HT1080 (cell line): ENCODE measurements at regions not wholly inside any gene's neighbourhood (a gene's known extent, or its start where the extent isn't known, plus 50 kb on each side); places are given as distances from the start of the nearest gene placed in this dataset.
"Not testable (repeated sequence)": the region's sequence is repeated elsewhere in the genome, so short reads cannot be mapped to it uniquely, and the experiment has no call there.

Source experiments
- DNase-seq: peaks from one replicate; pipeline ENCODE4 v3.0.0-alpha.2; 2015; ENCODE audit warnings: low read depth

DNA sequence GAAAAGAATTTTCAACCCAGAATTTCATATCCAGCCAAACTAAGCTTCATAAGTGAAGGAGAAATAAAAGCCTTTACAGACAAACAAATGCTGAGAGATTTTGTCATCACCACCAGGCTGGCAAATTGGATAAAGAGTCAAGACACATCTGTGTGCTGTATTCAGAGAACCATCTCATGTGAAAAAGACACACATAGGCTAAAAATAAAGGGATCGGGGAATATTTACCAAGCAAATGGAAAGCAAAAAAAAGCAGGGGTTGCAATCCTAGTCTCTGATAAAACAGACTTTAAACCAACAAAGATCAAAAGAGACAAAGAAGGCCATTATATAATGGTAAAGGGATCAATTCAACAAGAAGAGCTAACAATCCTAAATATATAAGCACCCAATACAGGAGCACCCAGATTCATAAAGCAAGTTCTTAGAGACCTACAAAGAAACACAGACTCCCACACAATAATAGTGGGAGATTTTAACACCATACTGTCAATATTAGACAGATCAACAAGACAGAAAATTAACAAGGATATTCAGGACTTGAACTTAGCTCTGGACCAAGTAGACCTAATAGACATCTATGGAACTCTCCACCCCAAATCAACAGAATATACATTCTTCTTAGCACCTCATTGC is 55.9 kb upstream of the ACSM6 start:
- DNase-seq, result not testable (repeated sequence)

DNA sequence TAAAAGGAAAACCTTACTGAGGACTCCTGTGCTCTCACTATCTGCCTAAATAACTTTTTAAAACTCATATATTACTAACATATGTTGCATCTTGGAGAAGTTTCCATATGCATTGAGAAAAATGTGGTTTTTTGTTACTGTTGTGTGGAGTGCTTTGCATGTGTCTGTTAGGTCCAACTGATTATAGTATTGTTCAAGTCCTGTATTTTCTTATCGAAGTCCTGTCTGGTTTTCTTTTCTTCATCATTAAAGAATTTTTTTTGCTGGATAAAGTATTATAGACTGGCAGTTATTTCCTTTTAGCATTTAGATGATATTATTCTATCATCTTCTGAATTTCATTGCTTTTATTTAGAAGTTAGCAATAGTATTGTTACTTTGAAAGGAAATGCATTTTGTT is 59.5 kb upstream of the ACSM6 start:
- no peak for DNase-seq

DNA sequence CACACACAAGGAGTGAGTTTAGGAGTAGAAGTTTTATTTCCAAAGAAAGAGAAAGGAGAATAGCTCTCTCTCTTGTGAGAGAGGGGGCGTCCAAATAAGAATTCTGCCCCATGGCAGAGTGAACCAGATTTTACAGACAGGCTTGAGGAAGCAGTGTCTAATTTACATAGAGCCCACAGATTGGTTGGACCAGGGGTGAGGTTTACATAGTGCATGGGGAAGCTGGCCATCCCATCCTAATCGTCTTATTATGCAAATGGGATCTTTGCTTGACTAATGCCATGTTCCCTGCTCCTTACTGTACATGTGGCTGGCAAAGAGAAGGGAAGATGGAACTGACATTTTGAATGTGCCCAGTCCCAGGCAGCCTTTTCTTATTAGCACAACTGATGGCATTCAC is 60.0 kb upstream of the ACSM6 start:
- DNase-seq, result no peak

DNA sequence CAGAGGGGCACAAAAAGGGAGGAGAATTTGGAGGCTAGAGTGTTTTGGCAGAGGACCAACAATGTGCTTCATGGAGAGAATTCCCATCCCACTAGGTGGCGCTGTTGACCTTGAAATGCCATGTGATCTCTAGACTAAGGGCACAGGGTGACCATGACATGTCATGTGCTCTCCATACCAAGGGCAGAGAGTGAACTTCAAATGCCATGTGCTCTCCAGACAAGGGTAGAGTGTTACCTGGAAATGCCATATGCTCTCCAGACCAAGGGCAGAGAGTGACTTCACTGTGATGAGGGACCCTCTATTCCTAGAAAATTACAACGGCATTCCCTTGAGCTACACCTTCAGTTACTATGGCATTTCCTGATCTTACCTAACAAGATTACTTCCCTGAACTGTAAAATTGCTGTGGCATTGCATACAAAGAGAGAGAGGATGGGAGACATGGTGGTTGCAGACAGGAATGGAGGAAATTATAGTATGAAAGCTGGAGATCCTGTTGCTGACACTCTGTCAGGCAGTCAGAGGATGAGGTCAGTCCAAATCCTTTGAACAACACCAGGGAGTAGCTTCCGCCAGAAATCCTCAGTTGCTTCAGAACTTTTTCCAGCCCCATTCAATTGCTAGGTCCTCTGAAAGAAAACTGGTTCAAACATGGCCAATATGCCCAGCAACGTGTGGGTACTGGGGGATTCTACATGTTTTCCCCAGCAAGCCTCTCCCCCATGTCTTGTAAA is 60.9 kb upstream of the ACSM6 start:
- DNase-seq, result peak; percentile 68

DNA sequence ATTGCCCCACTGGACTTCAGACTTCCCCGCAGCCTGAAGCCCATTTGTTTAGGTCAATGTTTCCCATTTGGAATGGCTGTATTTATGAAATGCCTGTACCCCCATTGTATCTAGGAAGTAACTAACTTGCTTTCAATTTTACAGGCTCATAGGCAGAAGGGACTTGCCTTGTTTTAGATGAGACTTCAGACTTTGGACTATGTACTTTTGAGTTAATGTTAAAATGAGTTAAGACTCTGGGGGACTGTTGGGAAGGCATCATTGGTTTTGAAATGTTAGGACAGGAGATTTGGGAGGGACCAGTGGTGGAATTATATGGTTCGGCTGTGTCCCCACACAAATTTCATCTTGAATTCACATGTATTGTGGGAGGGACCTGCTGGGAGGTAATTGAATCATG is 61.1 kb upstream of the CYP2C8 start:
- DNase-seq, result not testable (repeated sequence)

DNA sequence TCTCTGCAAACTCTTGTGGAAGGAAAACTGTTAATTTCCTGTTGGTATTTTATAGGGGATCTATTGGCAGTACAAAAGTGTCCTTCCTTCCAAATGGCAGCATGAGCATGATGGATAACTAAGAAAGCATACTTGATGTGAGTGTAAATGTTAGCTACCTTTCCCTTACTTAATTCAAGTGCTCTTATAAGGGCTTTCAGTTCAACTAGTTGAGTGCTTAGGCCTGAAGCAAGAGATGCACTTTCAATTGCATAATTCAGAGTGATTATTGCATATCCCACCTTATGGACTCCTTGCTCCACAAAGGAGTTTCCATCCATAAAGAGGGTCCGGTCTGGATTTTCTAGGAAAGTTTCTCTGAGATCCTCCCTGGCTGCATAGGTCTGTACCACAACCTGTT is 56.3 kb upstream of the CYP2C8 start:
- no peak for DNase-seq

DNA sequence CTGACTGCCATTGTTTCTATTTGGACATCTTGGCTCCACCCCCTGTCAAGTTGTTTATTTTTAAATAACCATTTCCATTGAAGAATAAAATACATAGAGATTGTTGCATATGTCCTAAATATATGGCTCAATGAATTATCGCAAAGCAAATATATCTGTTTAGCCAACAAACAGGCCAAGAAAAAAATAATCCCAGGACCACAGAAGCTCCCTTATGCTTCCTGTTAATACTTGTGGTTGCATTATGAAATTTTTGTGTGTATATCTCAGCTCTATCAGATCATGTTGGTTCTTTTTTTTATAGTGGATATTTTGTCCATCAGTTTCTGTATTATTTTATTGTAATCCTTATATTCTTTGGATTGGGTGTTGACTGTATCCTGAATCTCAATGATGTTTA is 53.4 kb upstream of the CYP2C8 start:
- no peak for DNase-seq

DNA sequence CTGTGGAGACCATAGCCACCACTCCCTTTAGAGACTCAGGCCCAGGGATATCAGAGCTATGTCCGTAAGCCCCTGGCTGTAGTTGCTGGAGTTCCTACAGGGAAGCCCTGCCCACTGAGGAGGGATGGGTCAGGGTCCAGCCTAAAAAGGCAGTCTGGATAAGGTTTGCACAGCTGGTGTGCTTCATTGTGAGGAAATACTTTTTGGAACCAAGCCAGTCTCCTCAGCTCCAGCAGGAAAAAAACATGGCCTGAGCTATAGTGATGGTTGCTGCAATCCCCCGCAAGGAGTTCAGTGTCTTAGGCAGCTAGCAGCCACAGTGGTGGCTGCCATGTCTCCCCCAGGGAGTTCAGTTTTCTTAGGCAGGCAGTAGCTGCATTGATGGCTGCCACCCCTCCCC is 52.6 kb upstream of the CYP2C8 start:
- no peak for DNase-seq
